ENCODE measurements at regions not wholly inside any gene's neighbourhood (a gene's known extent, or its start where the extent isn't known, plus 50 kb on each side); places are given as distances from the start of the nearest gene placed in this dataset.

GRCh38 chr19:32258167-32258566, 87.2 kb upstream of the ZNF507 start:
- Histone ChIP-seq H2AFZ (replicated peaks; ENCODE audit: low read length, poor library complexity) (no peak overlapping the region), H3K27ac (ENCODE audit: insufficient read depth, low read length) (no peak overlapping the region), H4K5ac (ENCODE audit: low read depth, low read length) (no peak overlapping the region), H3K27me3 (ENCODE audit: control insufficient read depth, insufficient read depth, low read length) (no peaks in the 10 kb centered on the region), H3K14ac (replicated peaks; ENCODE audit: low read depth, low read length) (no peak overlapping the region), H3K9ac (ENCODE audit: low read depth, low read length) (no peak overlapping the region), H3K23ac (ENCODE audit: low read depth, low read length) (no peak overlapping the region), H4K20me1 (ENCODE audit: insufficient read depth, low read length) (no peaks in the 10 kb centered on the region), H4K8ac (ENCODE audit: low read depth in 2 of 2, low read length in 2 of 2) (no peak overlapping the region), H2AK9ac (replicated peaks; ENCODE audit: low read depth, low read length, poor library complexity) (no peak overlapping the region), H3K56ac (ENCODE audit: extremely low read depth, insufficient read depth, low read length) (no peak overlapping the region), H2AK5ac (ENCODE audit: low read depth, low read length) (no peak overlapping the region), H3K18ac (ENCODE audit: low read depth, low read length) (no peak overlapping the region), H2BK15ac (ENCODE audit: low read depth, low read length) (no peak overlapping the region), H3K4me2 (ENCODE audit: low read depth, low read length) (no peak overlapping the region), H2BK20ac (ENCODE audit: low read depth, low read length) (no peak overlapping the region), H3K4me1 (ENCODE audit: control insufficient read depth, insufficient read depth, low read length) (no peaks in the 10 kb centered on the region), H2BK5ac (ENCODE audit: low read depth, low read length, poor library complexity, severe bottlenecking) (no peak overlapping the region), H3K36me3 (ENCODE audit: control insufficient read depth, insufficient read depth, low read length) (no peaks in the 10 kb centered on the region), H3K9me1 (ENCODE audit: insufficient read depth, low read length) (no peaks in the 10 kb centered on the region), H3K4me3 (ENCODE audit: insufficient read depth, low read depth, low read length) (no peak overlapping the region), H3K9me3 (ENCODE audit: control insufficient read depth, insufficient read depth, low read length) (no peaks in the 10 kb centered on the region), H4K91ac (ENCODE audit: insufficient read depth, low read depth, low read length) (no peak overlapping the region), H3K4ac (ENCODE audit: low read depth, low read length) (no peak overlapping the region), H2BK120ac (ENCODE audit: low read depth, low read length) (no peak overlapping the region), H3K79me1 (ENCODE audit: low read depth in 1 of 2, low read length in 2 of 2) (no peaks in the 10 kb centered on the region)
- BruUV-seq (replicated peaks), result no TSS peak
- no CpG with 5 or more reads among the region's 2 CpGs for WGBS, 2 experiments (ENCODE audit: extremely low coverage in 2 of 2, insufficient read length in 1 of 2)
- TF ChIP-seq RCOR1 (IDR thresholded peaks at IDR 0.05; ENCODE audit: insufficient replicate concordance, low read length) (no peak), RFX5 (IDR thresholded peaks at IDR 0.05; ENCODE audit: low read depth, low read length) (no peak), CTCF (conservative IDR thresholded peaks at IDR 0.05; ENCODE audit: low read depth, low read length) (no peak)
- DNase-seq (no peak), ATAC-seq (ENCODE audit: low read depth) (no peak)
- in situ Hi-C loops (cut with MboI; ENCODE audit: low sequenced_read_pairs) (no loop called here), dilution Hi-C loops (cut with HindIII; ENCODE audit: low sequenced_read_pairs, unreplicated experiment) (no loop called here), intact Hi-C loops (cut with micrococcal nuclease) (no loop called here)
- ChIA-PET CTCF (no interaction called here), POLR2A (ENCODE audit: unreplicated experiment) (no interaction called here)

Measured in IMR-90 (cell line).